H1 (cell line): ENCODE measurements at regions not wholly inside any gene's neighbourhood (a gene's known extent, or its start where the extent isn't known, plus 50 kb on each side); places are given as distances from the start of the nearest gene placed in this dataset.

Experiments used
- CTCF ChIA-PET: fragments of 300-600 bp; sonication (Branson Sonifier 250); formaldehyde crosslinking; loops from one replicate; lab custom pipeline; 2021; ENCODE audit not compliant: partially characterized antibody; lab: Charles Lee
- POLR2A ChIA-PET: fragments of 300-600 bp; sonication (Branson Sonifier 250); formaldehyde crosslinking; loops from one replicate; lab custom pipeline; 2021; ENCODE audit warnings: inconsistent platforms; ENCODE audit not compliant: partially characterized antibody; lab: Charles Lee
- DNase-seq, 2 experiments: peaks; one replicate each; pipeline versions ENCODE4 v3.0.0 to v3.0.0-alpha.2; 2010 to 2022; ENCODE audit warnings: low spot score in 2 of 2, low read depth in 1 of 2, mixed read lengths in 1 of 2
- FAIRE-seq: peaks from 2 replicates; lab custom pipeline; 2011; peaks lifted over from hg19 to GRCh38; lab: Jason Lieb, UNC
- H2AFZ ChIP-seq: 2 replicates; pipeline ENCODE4 v1.8.1; 2012; ENCODE audit warnings: low read length, inconsistent platforms
- H2AK5ac ChIP-seq: 2 replicates; pipeline ENCODE4 v1.6.1; 2013; ENCODE audit warnings: low read depth, low read length
- H2BK120ac ChIP-seq: replicated peaks from 2 replicates; pipeline ENCODE3; 2013; ENCODE audit warnings: low read depth, low read length, inconsistent platforms
- H2BK12ac ChIP-seq: 2 replicates; pipeline ENCODE4 v1.6.1; 2013; ENCODE audit warnings: low read depth, low read length
- H2BK15ac ChIP-seq: 2 replicates; pipeline ENCODE4 v1.6.1; 2013; ENCODE audit warnings: low read length
- H2BK20ac ChIP-seq: 2 replicates; pipeline ENCODE4 v1.6.1; 2013; ENCODE audit warnings: low read length
- H2BK5ac ChIP-seq: 2 replicates; pipeline ENCODE4 v1.6.1; 2013; ENCODE audit warnings: low read depth, low read length
- H3K14ac ChIP-seq: 2 replicates; pipeline ENCODE4 v1.6.1; 2013; ENCODE audit warnings: inconsistent platforms; ENCODE audit not compliant: insufficient read length
- H3K18ac ChIP-seq: 2 replicates; pipeline ENCODE4 v1.6.1; 2013; ENCODE audit warnings: low read length; ENCODE audit errors: extremely low read depth
- H3K23ac ChIP-seq: 2 replicates; pipeline ENCODE4 v1.6.1; 2013; ENCODE audit warnings: inconsistent platforms; ENCODE audit not compliant: insufficient read length
- H3K23me2 ChIP-seq: 2 replicates; pipeline ENCODE4 v1.6.1; 2013; ENCODE audit warnings: low read depth, low read length
- H3K27ac ChIP-seq: 2 replicates; pipeline ENCODE4 v1.6.1; 2011; ENCODE audit warnings: low read depth, low read length, inconsistent platforms
- H3K27me3 ChIP-seq, 4 experiments: replicated peaks in 1 of 4; 1 replicate in 1 of 4; 2 replicates in 3 of 4; pipeline versions ENCODE4 v1.6.1 to v1.8.1; 2011 to 2013; ENCODE audit warnings: low read length in 3 of 4, mild to moderate bottlenecking in 3 of 4, inconsistent platforms in 2 of 4, mixed read lengths in 2 of 4, moderate library complexity in 1 of 4; ENCODE audit not compliant: control insufficient read depth in 3 of 4, insufficient read depth in 3 of 4; ENCODE audit errors: extremely low read depth in 1 of 4
- H3K36me3 ChIP-seq, 4 experiments: 2 replicates each; pipeline versions ENCODE4 v1.6.1 to v1.8.1; 2011 to 2013; ENCODE audit warnings: mild to moderate bottlenecking in 4 of 4, low read length in 3 of 4, moderate library complexity in 2 of 4, control low read depth in 1 of 4, inconsistent platforms in 1 of 4; ENCODE audit not compliant: insufficient read depth in 4 of 4, control insufficient read depth in 2 of 4
- H3K4ac ChIP-seq: replicated peaks from 2 replicates; pipeline ENCODE3; 2013; ENCODE audit warnings: low read length, low read depth, mixed read lengths, inconsistent platforms; ENCODE audit not compliant: insufficient read length
- H3K4me1 ChIP-seq, 4 experiments: replicated peaks in 1 of 4; 1 replicate in 1 of 4; 2 replicates in 3 of 4; pipeline versions ENCODE4 v1.6.1 to v1.8.1; 2011 to 2013; ENCODE audit warnings: low read length in 3 of 4, inconsistent platforms in 2 of 4, mixed read lengths in 1 of 4; ENCODE audit not compliant: insufficient read depth in 4 of 4, control insufficient read depth in 3 of 4
- H3K4me2 ChIP-seq, 2 experiments: 2 replicates each; pipeline versions ENCODE4 v1.6.1 to v1.8.1; 2011 to 2013; ENCODE audit warnings: low read depth in 2 of 2, low read length in 2 of 2, control low read depth in 1 of 2, inconsistent platforms in 1 of 2, mild to moderate bottlenecking in 1 of 2; ENCODE audit not compliant: insufficient read depth in 1 of 2
- H3K4me3 ChIP-seq, 4 experiments: fragments of 200-600, 300-600 bp in 1 of 4; sonication (generic), shearing (Covaris generic), sonication (Bioruptor Twin) in 1 of 4; 2 replicates each; pipeline versions ENCODE4 v1.5.1 to v1.8.1; 2011 to 2016; ENCODE audit warnings: low read length in 4 of 4, low read depth in 3 of 4, control low read depth in 2 of 4, inconsistent platforms in 2 of 4, mild to moderate bottlenecking in 2 of 4, mixed read lengths in 1 of 4, moderate library complexity in 1 of 4; ENCODE audit not compliant: insufficient read depth in 2 of 4; ENCODE audit errors: extremely low read depth in 1 of 4
- H3K56ac ChIP-seq: replicated peaks from 2 replicates; pipeline ENCODE3; 2013; ENCODE audit warnings: low read depth, mild to moderate bottlenecking, mixed read lengths, low read length, inconsistent platforms; ENCODE audit not compliant: insufficient read length
- H3K79me1 ChIP-seq: 2 replicates; pipeline ENCODE4 v1.6.1; 2013; ENCODE audit warnings: low read depth, low read length, control low read depth
- H3K79me2 ChIP-seq, 2 experiments: 2 replicates each; pipeline versions ENCODE4 v1.6.1 to v1.8.1; 2012 to 2013; ENCODE audit warnings: low read length in 2 of 2, mild to moderate bottlenecking in 2 of 2, inconsistent platforms in 1 of 2; ENCODE audit not compliant: insufficient read depth in 2 of 2, control insufficient read depth in 1 of 2
- H3K9ac ChIP-seq, 4 experiments: replicated peaks in 1 of 4; 1 replicate in 1 of 4; 2 replicates in 3 of 4; pipeline versions ENCODE4 v1.6.1 to v1.8.1; 2011 to 2013; ENCODE audit warnings: low read depth in 3 of 4, low read length in 3 of 4, control low read depth in 2 of 4, mild to moderate bottlenecking in 2 of 4, moderate library complexity in 2 of 4, inconsistent platforms in 1 of 4; ENCODE audit errors: extremely low read depth in 1 of 4
- H3K9me3 ChIP-seq, 2 experiments: 2 replicates each; pipeline versions ENCODE4 v1.6.1 to v1.8.1; 2012 to 2013; ENCODE audit warnings: mild to moderate bottlenecking in 2 of 2, moderate library complexity in 2 of 2, control low read depth in 1 of 2, inconsistent platforms in 1 of 2, low read depth in 1 of 2, low read length in 1 of 2, mixed read lengths in 1 of 2; ENCODE audit not compliant: insufficient read depth in 2 of 2
- H4K20me1 ChIP-seq, 2 experiments: replicated peaks in 1 of 2; 2 replicates each; pipeline versions ENCODE3 to v1.8.1; 2011 to 2013; ENCODE audit warnings: inconsistent platforms in 2 of 2, low read length in 2 of 2, mild to moderate bottlenecking in 1 of 2; ENCODE audit not compliant: insufficient read depth in 2 of 2, control insufficient read depth in 1 of 2
- H4K5ac ChIP-seq: 2 replicates; pipeline ENCODE4 v1.6.1; 2013; ENCODE audit warnings: low read length, low read depth, mixed read lengths, inconsistent platforms; ENCODE audit not compliant: insufficient read length
- H4K8ac ChIP-seq: 2 replicates; pipeline ENCODE4 v1.8.0; 2013; ENCODE audit warnings: mild to moderate bottlenecking, moderate library complexity, low read length, inconsistent platforms; ENCODE audit not compliant: insufficient read depth; ENCODE audit errors: extremely low read depth
- H4K91ac ChIP-seq: replicated peaks from 2 replicates; pipeline ENCODE3; 2013; ENCODE audit warnings: low read length, mixed read lengths, inconsistent platforms; ENCODE audit not compliant: insufficient read length
- CEBPB ChIP-seq: IDR thresholded peaks from 2 replicates; pipeline ENCODE4 v1.6.1; 2012; ENCODE audit warnings: low read depth, low read length
- CTCF ChIP-seq, 3 experiments: IDR thresholded peaks; 1 replicate in 2 of 3; 2 replicates in 1 of 3; pipeline versions ENCODE4 v1.5.1 to v1.6.1; 2011; ENCODE audit warnings: low read length in 3 of 3, mild to moderate bottlenecking in 3 of 3, inconsistent platforms in 2 of 3, low read depth in 1 of 3, moderate library complexity in 1 of 3; ENCODE audit not compliant: insufficient read depth in 1 of 3; ENCODE audit errors: control extremely low read depth in 1 of 3
- EGR1 ChIP-seq: IDR thresholded peaks from 2 replicates; pipeline ENCODE4 v1.6.1; 2011; ENCODE audit warnings: low read depth, low read length, borderline replicate concordance

DNA sequence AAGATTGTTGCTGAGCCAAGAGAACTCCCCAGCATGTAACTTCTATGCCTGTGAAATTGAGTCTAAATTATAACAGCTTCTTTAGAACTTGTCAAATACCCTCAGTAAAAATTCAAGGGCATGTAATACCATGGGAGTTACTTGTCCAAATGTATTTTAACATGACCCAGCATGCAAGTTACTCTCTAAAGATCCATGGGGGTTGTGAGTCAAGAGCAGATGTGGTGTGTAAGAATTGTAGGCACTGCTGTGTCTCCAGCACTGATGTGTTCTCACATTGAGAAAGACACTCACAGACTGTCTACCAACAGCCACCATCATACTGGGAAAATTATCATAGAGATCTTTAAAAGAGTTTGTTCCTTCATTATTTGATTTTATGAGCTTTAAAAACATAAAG, 237.4 kb upstream of the IL1RAPL1 start:
- no peak overlapping the region for H3K27ac ChIP-seq
- no peak for DNase-seq
- no peak overlapping the region for H4K8ac ChIP-seq
- no peaks in the 10 kb centered on the region for H3K79me1 ChIP-seq
- no peak overlapping the region for H3K9ac ChIP-seq
- no peak overlapping the region for H2AFZ ChIP-seq
- CTCF ChIA-PET = no interaction called here
- H3K18ac ChIP-seq = no peak overlapping the region
- no peaks in the 10 kb centered on the region for H3K23me2 ChIP-seq
- H2BK5ac ChIP-seq = no peak overlapping the region
- no peak overlapping the region for H4K5ac ChIP-seq
- no peak overlapping the region for H3K23ac ChIP-seq
- no peak overlapping the region for H2BK120ac ChIP-seq
- H3K4me2 ChIP-seq = no peak overlapping the region
- H3K14ac ChIP-seq = no peak overlapping the region
- H3K56ac ChIP-seq = no peak overlapping the region
- no peak for FAIRE-seq
- H3K27me3 ChIP-seq = no peaks in the 10 kb centered on the region
- no peaks in the 10 kb centered on the region for H4K20me1 ChIP-seq
- POLR2A ChIA-PET = no interaction called here
- no peak overlapping the region for H2BK15ac ChIP-seq
- no peak overlapping the region for H4K91ac ChIP-seq
- no peak overlapping the region for H3K4ac ChIP-seq
- H2BK20ac ChIP-seq = no peak overlapping the region
- H3K36me3 ChIP-seq = no peaks in the 10 kb centered on the region
- no peaks in the 10 kb centered on the region for H3K9me3 ChIP-seq
- H3K4me1 ChIP-seq = no peaks in the 10 kb centered on the region
- H3K79me2 ChIP-seq = no peaks in the 10 kb centered on the region
- H2BK12ac ChIP-seq = no peak overlapping the region
- TF ChIP-seq EGR1 (no peak), CEBPB (no peak), CTCF (IDR thresholded peaks at IDR 0.05; ENCODE audit: control extremely low read depth in 1 of 3, insufficient read depth in 1 of 3, low read depth in 1 of 3, low read length in 3 of 3) (no peak)
- no peak overlapping the region for H2AK5ac ChIP-seq
- no peak overlapping the region for H3K4me3 ChIP-seq
